Right lobe of liver (tissue), 4 donors: ENCODE measurements at regions not wholly inside any gene's neighbourhood (a gene's known extent, or its start where the extent isn't known, plus 50 kb on each side); places are given as distances from the start of the nearest gene placed in this dataset.

Source experiments
- CTCF ChIP-seq, 4 donors: fragments of 200-600 bp in 3 of 4; fragments of 450-650 bp in 1 of 4; IDR thresholded peaks; one replicate each; pipeline versions ENCODE4 v1.5.1 to v1.8.0; 2016 to 2022; ENCODE audit warnings: antibody characterized with exemption in 4 of 4, mild to moderate bottlenecking in 2 of 4
- POLR2A ChIP-seq: fragments of 450-650 bp; IDR thresholded peaks from one replicate; pipeline ENCODE4 v1.6.1; 2017; ENCODE audit warnings: antibody characterized with exemption, mild to moderate bottlenecking
- donor health status: DM: no; HTN: no; CAD: no.
- donor health status: DM: no; HTN: no; CAD: no.
- donor health status: DM: no; HTN: yes; CAD: no.

DNA sequence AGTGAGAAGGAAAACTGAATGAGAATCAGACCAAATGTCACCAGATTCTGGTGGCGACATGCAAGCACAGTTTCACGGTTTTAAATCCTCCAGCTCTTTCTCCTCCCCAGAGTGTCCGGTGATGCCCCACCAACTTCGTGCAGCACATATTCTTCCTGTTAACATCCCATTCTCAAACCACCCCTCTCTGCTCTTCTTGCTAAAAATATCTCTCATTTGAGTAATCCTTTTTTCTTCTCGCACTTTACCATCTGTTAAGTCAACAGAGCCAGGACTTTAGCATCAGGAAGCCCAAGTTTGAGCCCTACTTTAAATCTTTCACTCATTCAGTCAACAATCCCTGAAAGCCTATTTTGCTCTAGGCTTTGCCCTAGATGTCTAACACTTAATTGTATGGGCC is 68.2 kb upstream of the VGLL4 start:
- no peak for TF ChIP-seq CTCF (IDR thresholded peaks at IDR 0.05)
- TF ChIP-seq POLR2A, result no peak
